Cardiac muscle cell (in vitro differentiated cells and primary cell): ENCODE measurements at regions not wholly inside any gene's neighbourhood (a gene's known extent, or its start where the extent isn't known, plus 50 kb on each side); places are given as distances from the start of the nearest gene placed in this dataset.

ENCODE experiments used
- DNase-seq, 2 donors: peaks; one replicate each; pipeline versions ENCODE4 v3.0.0 to v3.0.0-alpha.2; 2010 to 2017; ENCODE audit warnings: low read depth in 1 of 2, low spot score in 1 of 2
- H3K27ac ChIP-seq: fragments of 200-600 bp; sonication (generic); 2 replicates; pipeline ENCODE4 v1.5.1; 2016
- H3K27me3 ChIP-seq: fragments of 200-600 bp; sonication (generic); 2 replicates; pipeline ENCODE4 v1.6.0; 2016; ENCODE audit warnings: control low read depth
- H3K36me3 ChIP-seq: fragments of 200-600 bp; sonication (generic); 2 replicates; pipeline ENCODE4 v1.5.1; 2016; ENCODE audit warnings: control low read depth
- H3K4me1 ChIP-seq: fragments of 200-600 bp; sonication (generic); 2 replicates; pipeline ENCODE4 v1.8.1; 2017; ENCODE audit warnings: low read depth, mild to moderate bottlenecking, mixed run types
- H3K4me3 ChIP-seq: fragments of 200-600 bp; sonication (generic); 2 replicates; pipeline ENCODE4 v1.5.1; 2016; ENCODE audit warnings: mild to moderate bottlenecking
- H3K9me3 ChIP-seq: fragments of 200-600 bp; sonication (generic); 2 replicates; pipeline ENCODE4 v1.5.1; 2017; ENCODE audit warnings: low read depth, mild to moderate bottlenecking, control low read depth
- TF ChIP-seq, protein P1 (sequence below): IDR thresholded peaks from 2 replicates; pipeline ENCODE4 v1.5.1; 2012; ENCODE audit warnings: low read depth, mild to moderate bottlenecking, low read length

DNA sequence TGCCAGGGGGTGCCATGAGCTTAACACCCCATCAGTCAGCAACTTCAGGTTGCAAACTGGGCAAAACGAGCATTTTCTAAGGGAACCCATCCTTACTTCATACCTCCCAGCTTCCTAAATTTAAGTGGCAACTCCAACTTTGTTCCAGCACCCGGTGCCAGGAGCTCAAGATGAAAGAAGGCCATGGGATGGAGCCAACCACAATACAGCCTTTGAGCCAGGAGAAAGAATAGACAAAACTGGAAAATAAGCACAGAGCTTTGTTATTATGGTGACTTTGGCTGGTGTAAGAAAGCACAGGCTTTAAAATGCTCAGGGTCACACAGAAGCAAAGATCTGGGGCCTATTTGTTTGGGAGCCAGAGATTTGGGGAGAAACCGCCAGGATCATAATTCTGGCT is 388.7 kb upstream of the MGMT start:
- Histone ChIP-seq H3K36me3 (no peaks in the 10 kb centered on the region), H3K27me3 (no peaks in the 10 kb centered on the region), H3K9me3 (no peaks in the 10 kb centered on the region), H3K27ac (no peak overlapping the region), H3K4me3 (no peak overlapping the region), H3K4me1 (no peaks in the 10 kb centered on the region)
- TF ChIP-seq, protein P1, sequence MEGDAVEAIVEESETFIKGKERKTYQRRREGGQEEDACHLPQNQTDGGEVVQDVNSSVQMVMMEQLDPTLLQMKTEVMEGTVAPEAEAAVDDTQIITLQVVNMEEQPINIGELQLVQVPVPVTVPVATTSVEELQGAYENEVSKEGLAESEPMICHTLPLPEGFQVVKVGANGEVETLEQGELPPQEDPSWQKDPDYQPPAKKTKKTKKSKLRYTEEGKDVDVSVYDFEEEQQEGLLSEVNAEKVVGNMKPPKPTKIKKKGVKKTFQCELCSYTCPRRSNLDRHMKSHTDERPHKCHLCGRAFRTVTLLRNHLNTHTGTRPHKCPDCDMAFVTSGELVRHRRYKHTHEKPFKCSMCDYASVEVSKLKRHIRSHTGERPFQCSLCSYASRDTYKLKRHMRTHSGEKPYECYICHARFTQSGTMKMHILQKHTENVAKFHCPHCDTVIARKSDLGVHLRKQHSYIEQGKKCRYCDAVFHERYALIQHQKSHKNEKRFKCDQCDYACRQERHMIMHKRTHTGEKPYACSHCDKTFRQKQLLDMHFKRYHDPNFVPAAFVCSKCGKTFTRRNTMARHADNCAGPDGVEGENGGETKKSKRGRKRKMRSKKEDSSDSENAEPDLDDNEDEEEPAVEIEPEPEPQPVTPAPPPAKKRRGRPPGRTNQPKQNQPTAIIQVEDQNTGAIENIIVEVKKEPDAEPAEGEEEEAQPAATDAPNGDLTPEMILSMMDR = no peak
- no peak for DNase-seq

DNA sequence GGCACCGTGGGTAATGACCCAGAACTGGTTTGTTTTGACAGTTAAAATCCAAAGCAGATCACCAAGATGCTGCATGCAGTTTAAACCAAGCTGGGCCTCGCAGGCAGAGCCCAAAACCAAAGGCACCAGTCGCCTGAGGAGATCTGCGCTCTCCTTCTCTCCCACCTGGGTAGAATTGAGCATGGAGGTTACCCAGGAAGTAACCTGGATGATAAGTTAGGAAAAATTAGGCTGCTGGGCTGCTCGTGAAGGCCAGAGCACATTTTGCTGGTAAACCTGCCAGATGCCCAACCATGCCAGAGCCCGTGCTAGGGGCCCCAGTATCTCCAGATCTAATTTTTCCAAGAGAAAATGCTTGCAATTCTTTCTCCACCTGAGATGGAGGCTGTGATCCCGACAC is 388.3 kb upstream of the MGMT start:
- no peak overlapping the region for H3K27ac ChIP-seq
- no peaks in the 10 kb centered on the region for H3K36me3 ChIP-seq
- TF ChIP-seq, protein P1 = no peak
- H3K9me3 ChIP-seq = no peaks in the 10 kb centered on the region
- H3K27me3 ChIP-seq = no peaks in the 10 kb centered on the region
- H3K4me3 ChIP-seq = no peak overlapping the region
- DNase-seq = no peak
- no peaks in the 10 kb centered on the region for H3K4me1 ChIP-seq

DNA sequence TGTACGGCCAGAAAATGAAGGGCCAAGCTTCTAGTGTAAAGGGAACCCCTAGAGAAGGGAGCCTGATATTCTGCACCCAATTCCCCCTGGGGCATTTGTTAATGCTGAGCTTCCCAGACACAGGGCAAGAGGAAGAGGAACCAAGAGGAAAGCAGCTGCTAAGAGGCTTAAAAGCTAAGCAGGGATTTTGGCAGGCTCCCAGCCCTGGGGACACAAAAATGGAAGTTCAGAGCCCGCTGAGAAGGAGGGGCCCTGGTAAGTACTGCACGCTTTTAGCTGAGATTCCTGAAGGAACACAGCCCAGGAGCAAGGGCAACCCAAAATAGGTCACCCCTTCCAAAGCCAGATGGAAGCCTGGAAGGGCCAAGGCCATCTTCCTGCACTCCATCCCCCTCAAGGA is 387.3 kb upstream of the MGMT start:
- TF ChIP-seq, protein P1 = no peak
- no peaks in the 10 kb centered on the region for H3K27me3 ChIP-seq
- H3K36me3 ChIP-seq = no peaks in the 10 kb centered on the region
- H3K4me1 ChIP-seq = no peaks in the 10 kb centered on the region
- no peak for DNase-seq
- H3K27ac ChIP-seq = no peak overlapping the region
- no peak overlapping the region for H3K4me3 ChIP-seq
- no peaks in the 10 kb centered on the region for H3K9me3 ChIP-seq

DNA sequence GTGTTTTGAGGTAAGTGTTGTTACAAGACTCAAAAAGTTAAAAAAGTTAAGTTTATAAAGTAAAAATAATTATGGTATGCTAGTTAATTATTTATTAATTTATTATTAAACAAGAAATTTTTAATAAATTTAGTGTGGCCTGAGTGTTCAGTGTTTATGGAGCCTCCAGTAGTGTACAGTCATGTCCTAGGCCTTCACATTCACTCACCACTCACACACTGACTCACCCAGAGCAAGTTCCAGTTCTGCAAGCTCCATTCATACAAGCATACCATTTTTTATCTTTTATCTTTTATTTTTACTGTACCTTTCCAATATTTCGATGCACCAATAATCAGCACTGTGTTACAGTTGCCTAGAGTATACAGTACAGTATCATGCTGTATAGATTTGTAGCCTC is 381.2 kb upstream of the MGMT start:
- TF ChIP-seq, protein P1 = no peak
- no peak overlapping the region for H3K27ac ChIP-seq
- H3K9me3 ChIP-seq = no peaks in the 10 kb centered on the region
- peak in 1 of 2 donors; percentile 20 for DNase-seq
- H3K27me3 ChIP-seq = no peaks in the 10 kb centered on the region
- H3K36me3 ChIP-seq = no peaks in the 10 kb centered on the region
- no peak overlapping the region for H3K4me3 ChIP-seq
- no peaks in the 10 kb centered on the region for H3K4me1 ChIP-seq

GRCh38 chr10:129089341-129089740 is 377.7 kb upstream of the MGMT start:
- DNase-seq = no peak
- Histone ChIP-seq H3K36me3 (no peaks in the 10 kb centered on the region), H3K27ac (no peak overlapping the region), H3K4me3 (no peak overlapping the region), H3K9me3 (no peaks in the 10 kb centered on the region), H3K27me3 (peaks cover 3% of the 10 kb centered on the region), H3K4me1 (no peaks in the 10 kb centered on the region)
- TF ChIP-seq, protein P1 = no peak

- H3K9me3 ChIP-seq = no peaks in the 10 kb centered on the region
- H3K36me3 ChIP-seq = no peaks in the 10 kb centered on the region
- no peaks in the 10 kb centered on the region for H3K4me1 ChIP-seq
- H3K4me3 ChIP-seq = no peak overlapping the region
- TF ChIP-seq, protein P1 = no peak
- no peak for DNase-seq
- H3K27me3 ChIP-seq = peaks cover 3% of the 10 kb centered on the region
- H3K27ac ChIP-seq = no peak overlapping the region
Measured at GRCh38 chr10:129090165-129090564, 376.9 kb upstream of the MGMT start.
